ENCODE measurements at regions not wholly inside any gene's neighbourhood (a gene's known extent, or its start where the extent isn't known, plus 50 kb on each side); places are given as distances from the start of the nearest gene placed in this dataset.

DNA sequence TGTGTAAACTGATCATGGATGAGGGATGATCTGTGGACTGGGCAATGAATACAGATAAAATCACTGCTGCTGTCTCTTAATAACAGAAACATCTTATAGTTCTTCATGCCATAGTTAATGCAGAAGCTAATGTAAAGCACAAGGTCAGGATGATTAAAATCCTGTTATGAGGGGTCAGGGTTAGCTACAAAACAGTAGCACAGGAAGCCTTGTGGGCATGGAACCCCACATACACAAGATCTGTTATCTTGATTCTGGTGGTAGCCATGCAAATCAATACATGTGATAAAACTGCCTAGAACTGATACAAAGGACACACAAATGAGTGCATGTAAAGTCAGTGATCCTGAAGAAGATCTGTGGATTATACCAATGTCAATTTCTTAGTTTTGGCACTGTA is 96.4 kb downstream of the KLF12 start:
- TF ChIP-seq, protein P1, sequence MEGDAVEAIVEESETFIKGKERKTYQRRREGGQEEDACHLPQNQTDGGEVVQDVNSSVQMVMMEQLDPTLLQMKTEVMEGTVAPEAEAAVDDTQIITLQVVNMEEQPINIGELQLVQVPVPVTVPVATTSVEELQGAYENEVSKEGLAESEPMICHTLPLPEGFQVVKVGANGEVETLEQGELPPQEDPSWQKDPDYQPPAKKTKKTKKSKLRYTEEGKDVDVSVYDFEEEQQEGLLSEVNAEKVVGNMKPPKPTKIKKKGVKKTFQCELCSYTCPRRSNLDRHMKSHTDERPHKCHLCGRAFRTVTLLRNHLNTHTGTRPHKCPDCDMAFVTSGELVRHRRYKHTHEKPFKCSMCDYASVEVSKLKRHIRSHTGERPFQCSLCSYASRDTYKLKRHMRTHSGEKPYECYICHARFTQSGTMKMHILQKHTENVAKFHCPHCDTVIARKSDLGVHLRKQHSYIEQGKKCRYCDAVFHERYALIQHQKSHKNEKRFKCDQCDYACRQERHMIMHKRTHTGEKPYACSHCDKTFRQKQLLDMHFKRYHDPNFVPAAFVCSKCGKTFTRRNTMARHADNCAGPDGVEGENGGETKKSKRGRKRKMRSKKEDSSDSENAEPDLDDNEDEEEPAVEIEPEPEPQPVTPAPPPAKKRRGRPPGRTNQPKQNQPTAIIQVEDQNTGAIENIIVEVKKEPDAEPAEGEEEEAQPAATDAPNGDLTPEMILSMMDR (IDR thresholded peaks at IDR 0.05; ENCODE audit: insufficient read depth, low read depth, low read length), result no peak
- no peak for TF ChIP-seq EZH2 (IDR thresholded peaks at IDR 0.05; ENCODE audit: insufficient read depth, low read length)
